ENCODE measurements at regions not wholly inside any gene's neighbourhood (a gene's known extent, or its start where the extent isn't known, plus 50 kb on each side); places are given as distances from the start of the nearest gene placed in this dataset.
"Not testable (repeated sequence)": the region's sequence is repeated elsewhere in the genome, so short reads cannot be mapped to it uniquely, and the experiment has no call there.

GRCh38 chr3:26438981-26439884, 183.3 kb upstream of the LRRC3B start:
- Histone ChIP-seq H3K9me3 (ENCODE audit: control insufficient read depth, insufficient read depth, low read length) (no peaks in the 10 kb centered on the region), H3K4me3 (ENCODE audit: low read length) (no peak overlapping the region), H3K27me3 (ENCODE audit: control insufficient read depth, insufficient read depth, low read length) (no peaks in the 10 kb centered on the region), H3K4me1 (ENCODE audit: control insufficient read depth, insufficient read depth, low read length) (no peaks in the 10 kb centered on the region), H3K27ac (ENCODE audit: low read length) (no peak overlapping the region), H3K36me3 (ENCODE audit: control insufficient read depth, insufficient read depth, low read length) (no peaks in the 10 kb centered on the region)
- WGBS (ENCODE audit: insufficient coverage, insufficient read length), result 100% methylated on average over 1 of the region's 6 CpGs
- no peak for DNase-seq (ENCODE audit: low read depth, low spot score)

GRCh38 chr3:26449996-26450395, 172.6 kb upstream of the LRRC3B start:
- Histone ChIP-seq H3K4me3 (ENCODE audit: low read length) (no peak overlapping the region), H3K27ac (ENCODE audit: low read length) (no peak overlapping the region)

GRCh38 chr3:26452363-26452762, 170.2 kb upstream of the LRRC3B start:
- DNase-seq (ENCODE audit: low read depth, low spot score), result no peak
- Histone ChIP-seq H3K4me3 (ENCODE audit: low read length) (no peak overlapping the region), H3K4me1 (ENCODE audit: control insufficient read depth, insufficient read depth, low read length) (no peaks in the 10 kb centered on the region), H3K27me3 (ENCODE audit: control insufficient read depth, insufficient read depth, low read length) (no peaks in the 10 kb centered on the region), H3K9me3 (ENCODE audit: control insufficient read depth, insufficient read depth, low read length) (no peaks in the 10 kb centered on the region), H3K27ac (ENCODE audit: low read length) (no peak overlapping the region), H3K36me3 (ENCODE audit: control insufficient read depth, insufficient read depth, low read length) (no peaks in the 10 kb centered on the region)
- WGBS (ENCODE audit: insufficient coverage, insufficient read length), result no CpG with 5 or more reads among the region's 2 CpGs

More at GRCh38 chr3:26449996-26450395, 172.6 kb upstream of the LRRC3B start:
- no peak for DNase-seq (ENCODE audit: low read depth, low spot score)
- WGBS (ENCODE audit: insufficient coverage, insufficient read length), result no CpG with 5 or more reads among the region's 3 CpGs
- no peaks in the 10 kb centered on the region for H3K36me3 ChIP-seq (ENCODE audit: control insufficient read depth, insufficient read depth, low read length)
- H3K9me3 ChIP-seq (ENCODE audit: control insufficient read depth, insufficient read depth, low read length), result no peaks in the 10 kb centered on the region
- H3K4me1 ChIP-seq (ENCODE audit: control insufficient read depth, insufficient read depth, low read length), result no peaks in the 10 kb centered on the region
- no peaks in the 10 kb centered on the region for H3K27me3 ChIP-seq (ENCODE audit: control insufficient read depth, insufficient read depth, low read length)

- no CpG with 5 or more reads among the region's 3 CpGs for WGBS (ENCODE audit: insufficient coverage, insufficient read length)
- no peak for DNase-seq (ENCODE audit: low read depth, low spot score)
- H3K27ac ChIP-seq (ENCODE audit: low read length), result no peak overlapping the region
- no peak overlapping the region for H3K4me3 ChIP-seq (ENCODE audit: low read length)
- H3K27me3 ChIP-seq (ENCODE audit: control insufficient read depth, insufficient read depth, low read length), result no peaks in the 10 kb centered on the region
- no peaks in the 10 kb centered on the region for H3K36me3 ChIP-seq (ENCODE audit: control insufficient read depth, insufficient read depth, low read length)
- no peaks in the 10 kb centered on the region for H3K4me1 ChIP-seq (ENCODE audit: control insufficient read depth, insufficient read depth, low read length)
- no peaks in the 10 kb centered on the region for H3K9me3 ChIP-seq (ENCODE audit: control insufficient read depth, insufficient read depth, low read length)
These were observed 161.6 kb upstream of the LRRC3B start for GRCh38 chr3:26460985-26461384.

- WGBS (ENCODE audit: insufficient coverage, insufficient read length), result no CpG with 5 or more reads among the region's 6 CpGs
- Histone ChIP-seq H3K36me3 (ENCODE audit: control insufficient read depth, insufficient read depth, low read length) (no peaks in the 10 kb centered on the region), H3K4me1 (ENCODE audit: control insufficient read depth, insufficient read depth, low read length) (no peaks in the 10 kb centered on the region), H3K27me3 (ENCODE audit: control insufficient read depth, insufficient read depth, low read length) (no peaks in the 10 kb centered on the region), H3K9me3 (ENCODE audit: control insufficient read depth, insufficient read depth, low read length) (no peaks in the 10 kb centered on the region), H3K27ac (ENCODE audit: low read length) (no peak overlapping the region), H3K4me3 (ENCODE audit: low read length) (no peak overlapping the region)
- DNase-seq (ENCODE audit: low read depth, low spot score), result no peak
These were observed 150.2 kb upstream of the LRRC3B start for GRCh38 chr3:26472345-26472744.

- no peak for DNase-seq (ENCODE audit: low read depth, low spot score)
- no peaks in the 10 kb centered on the region for H3K27me3 ChIP-seq (ENCODE audit: control insufficient read depth, insufficient read depth, low read length)
- H3K9me3 ChIP-seq (ENCODE audit: control insufficient read depth, insufficient read depth, low read length), result no peaks in the 10 kb centered on the region
- H3K4me3 ChIP-seq (ENCODE audit: low read length), result no peak overlapping the region
- H3K4me1 ChIP-seq (ENCODE audit: control insufficient read depth, insufficient read depth, low read length), result no peaks in the 10 kb centered on the region
- H3K27ac ChIP-seq (ENCODE audit: low read length), result no peak overlapping the region
- WGBS (ENCODE audit: insufficient coverage, insufficient read length), result no CpG with 5 or more reads among the region's 3 CpGs
- H3K36me3 ChIP-seq (ENCODE audit: control insufficient read depth, insufficient read depth, low read length), result no peaks in the 10 kb centered on the region
These were observed 147.9 kb upstream of the LRRC3B start for GRCh38 chr3:26474706-26475105.

GRCh38 chr3:26480377-26480776, 142.2 kb upstream of the LRRC3B start:
- Histone ChIP-seq H3K4me3 (ENCODE audit: low read length) (no peak overlapping the region), H3K9me3 (ENCODE audit: control insufficient read depth, insufficient read depth, low read length) (no peaks in the 10 kb centered on the region), H3K36me3 (ENCODE audit: control insufficient read depth, insufficient read depth, low read length) (no peaks in the 10 kb centered on the region), H3K27me3 (ENCODE audit: control insufficient read depth, insufficient read depth, low read length) (no peaks in the 10 kb centered on the region), H3K4me1 (ENCODE audit: control insufficient read depth, insufficient read depth, low read length) (no peaks in the 10 kb centered on the region), H3K27ac (ENCODE audit: low read length) (no peak overlapping the region)
- DNase-seq (ENCODE audit: low read depth, low spot score), result no peak

- no peaks in the 10 kb centered on the region for H3K4me1 ChIP-seq (ENCODE audit: control insufficient read depth, insufficient read depth, low read length)
- no peaks in the 10 kb centered on the region for H3K36me3 ChIP-seq (ENCODE audit: control insufficient read depth, insufficient read depth, low read length)
- H3K27me3 ChIP-seq (ENCODE audit: control insufficient read depth, insufficient read depth, low read length), result no peaks in the 10 kb centered on the region
- WGBS (ENCODE audit: insufficient coverage, insufficient read length), result no CpG with 5 or more reads among the region's 4 CpGs
- no peaks in the 10 kb centered on the region for H3K9me3 ChIP-seq (ENCODE audit: control insufficient read depth, insufficient read depth, low read length)
- DNase-seq (ENCODE audit: low read depth, low spot score), result peak; percentile 16
- no peak overlapping the region for H3K4me3 ChIP-seq (ENCODE audit: low read length)
- no peak overlapping the region for H3K27ac ChIP-seq (ENCODE audit: low read length)
These were observed 138.4 kb upstream of the LRRC3B start for GRCh38 chr3:26484140-26484539.

- Histone ChIP-seq H3K9me3 (ENCODE audit: control insufficient read depth, insufficient read depth, low read length) (no peaks in the 10 kb centered on the region), H3K27ac (ENCODE audit: low read length) (no peak overlapping the region), H3K36me3 (ENCODE audit: control insufficient read depth, insufficient read depth, low read length) (no peaks in the 10 kb centered on the region), H3K4me1 (ENCODE audit: control insufficient read depth, insufficient read depth, low read length) (no peaks in the 10 kb centered on the region), H3K27me3 (ENCODE audit: control insufficient read depth, insufficient read depth, low read length) (no peaks in the 10 kb centered on the region), H3K4me3 (ENCODE audit: low read length) (no peak overlapping the region)
- no peak for DNase-seq (ENCODE audit: low read depth, low spot score)
- no CpG with 5 or more reads among the region's 2 CpGs for WGBS (ENCODE audit: insufficient coverage, insufficient read length)
These were observed 124.3 kb upstream of the LRRC3B start for GRCh38 chr3:26498271-26498670.

- Histone ChIP-seq H3K27me3 (ENCODE audit: control insufficient read depth, insufficient read depth, low read length) (no peaks in the 10 kb centered on the region), H3K4me3 (ENCODE audit: low read length) (no peak overlapping the region), H3K9me3 (ENCODE audit: control insufficient read depth, insufficient read depth, low read length) (no peaks in the 10 kb centered on the region), H3K4me1 (ENCODE audit: control insufficient read depth, insufficient read depth, low read length) (no peaks in the 10 kb centered on the region), H3K36me3 (ENCODE audit: control insufficient read depth, insufficient read depth, low read length) (no peaks in the 10 kb centered on the region), H3K27ac (ENCODE audit: low read length) (no peak overlapping the region)
- no CpG with 5 or more reads among the region's 3 CpGs for WGBS (ENCODE audit: insufficient coverage, insufficient read length)
- DNase-seq (ENCODE audit: low read depth, low spot score), result no peak
These were observed 117.2 kb upstream of the LRRC3B start for GRCh38 chr3:26505399-26505798.

GRCh38 chr3:26514445-26515029, 108.0 kb upstream of the LRRC3B start:
- not testable (repeated sequence) for DNase-seq (ENCODE audit: low read depth, low spot score); H3K9me3 ChIP-seq (ENCODE audit: control insufficient read depth, insufficient read depth, low read length); H3K4me3 ChIP-seq (ENCODE audit: low read length); H3K4me1 ChIP-seq (ENCODE audit: control insufficient read depth, insufficient read depth, low read length); H3K36me3 ChIP-seq (ENCODE audit: control insufficient read depth, insufficient read depth, low read length); H3K27ac ChIP-seq (ENCODE audit: low read length); H3K27me3 ChIP-seq (ENCODE audit: control insufficient read depth, insufficient read depth, low read length)
- WGBS (ENCODE audit: insufficient coverage, insufficient read length), result no CpG with 5 or more reads among the region's 5 CpGs
